Uterus (tissue), 2 donors: ENCODE measurements at regions not wholly inside any gene's neighbourhood (a gene's known extent, or its start where the extent isn't known, plus 50 kb on each side); places are given as distances from the start of the nearest gene placed in this dataset.

Source experiments
- CTCF ChIP-seq, 4 experiments: fragments of 200-600 bp in 2 of 4; fragments of 450-650 bp in 2 of 4; sonication (generic) in 2 of 4; IDR thresholded peaks; one replicate each; pipeline ENCODE4 v1.5.1; 2016 to 2019; ENCODE audit warnings: antibody characterized with exemption in 4 of 4, mild to moderate bottlenecking in 2 of 4, moderate library complexity in 1 of 4
- POLR2A ChIP-seq, 2 donors: fragments of 450-650 bp; IDR thresholded peaks; one replicate each; pipeline ENCODE4 v1.6.1; 2016; ENCODE audit warnings: antibody characterized with exemption in 2 of 2, mild to moderate bottlenecking in 1 of 2, moderate library complexity in 1 of 2

GRCh38 chr3:194013928-194014327 is 122.0 kb upstream of the HES1 start:
- TF ChIP-seq CTCF (IDR thresholded peaks at IDR 0.05) (no peak), POLR2A (IDR thresholded peaks at IDR 0.05) (no peak)
